ENCODE measurements at regions not wholly inside any gene's neighbourhood (a gene's known extent, or its start where the extent isn't known, plus 50 kb on each side); places are given as distances from the start of the nearest gene placed in this dataset.

- Histone ChIP-seq H3K4me1 (no peaks in the 10 kb centered on the region), H3K9me3 (no peaks in the 10 kb centered on the region), H3K27ac (no peak overlapping the region), H3K36me3 (ENCODE audit: low read depth, missing control alignments) (no peaks in the 10 kb centered on the region), H3K4me3 (no peak overlapping the region), H3K27me3 (no peaks in the 10 kb centered on the region)
- intact Hi-C loops (cut with DNase I; ENCODE audit: low total_unique reads), result no loop called here
- TF ChIP-seq CTCF (IDR thresholded peaks at IDR 0.05) (no peak), POLR2A (IDR thresholded peaks at IDR 0.05) (no peak)
- no peak for DNase-seq
- WGBS, 2 donors, result 87 to 93% methylated on average over 4 of the region's 4 CpGs
These were observed 452.9 kb downstream of the UTRN start for GRCh38 chr6:144737998-144738397.

GRCh38 chr6:144739873-144740272, 454.7 kb downstream of the UTRN start:
- Histone ChIP-seq H3K4me1 (no peaks in the 10 kb centered on the region), H3K27ac (no peak overlapping the region), H3K27me3 (no peaks in the 10 kb centered on the region), H3K4me3 (no peak overlapping the region), H3K36me3 (ENCODE audit: low read depth, missing control alignments) (no peaks in the 10 kb centered on the region), H3K9me3 (no peaks in the 10 kb centered on the region)
- TF ChIP-seq CTCF (IDR thresholded peaks at IDR 0.05) (no peak), POLR2A (IDR thresholded peaks at IDR 0.05) (no peak)
- WGBS, 2 donors, result 92 to 93% methylated on average over 1 of the region's 1 CpG
- no peak for DNase-seq
- intact Hi-C loops (cut with DNase I; ENCODE audit: low total_unique reads), result no loop called here

- no peaks in the 10 kb centered on the region for H3K27me3 ChIP-seq
- no peak for DNase-seq
- no peaks in the 10 kb centered on the region for H3K9me3 ChIP-seq
- intact Hi-C loops (cut with DNase I; ENCODE audit: low total_unique reads), result no loop called here
- no peaks in the 10 kb centered on the region for H3K4me1 ChIP-seq
- TF ChIP-seq CTCF (IDR thresholded peaks at IDR 0.05) (no peak), POLR2A (IDR thresholded peaks at IDR 0.05) (no peak)
- H3K27ac ChIP-seq, result no peak overlapping the region
- H3K4me3 ChIP-seq, result no peak overlapping the region
- no peaks in the 10 kb centered on the region for H3K36me3 ChIP-seq (ENCODE audit: low read depth, missing control alignments)
- 93% methylated on average over 3 of the region's 3 CpGs for WGBS, 2 donors
These were observed 456.5 kb downstream of the UTRN start for GRCh38 chr6:144741659-144742058.

- H3K4me1 ChIP-seq, result no peaks in the 10 kb centered on the region
- TF ChIP-seq CTCF (IDR thresholded peaks at IDR 0.05) (no peak), POLR2A (IDR thresholded peaks at IDR 0.05) (no peak)
- intact Hi-C loops (cut with DNase I; ENCODE audit: low total_unique reads), result no loop called here
These were observed 457.6 kb downstream of the UTRN start for GRCh38 chr6:144742779-144743178.

GRCh38 chr6:144744720-144745119, 459.6 kb downstream of the UTRN start:
- intact Hi-C loops (cut with DNase I; ENCODE audit: low total_unique reads), result no loop called here
- H3K4me3 ChIP-seq, result no peak overlapping the region
- H3K36me3 ChIP-seq (ENCODE audit: low read depth, missing control alignments), result no peaks in the 10 kb centered on the region
- no peak overlapping the region for H3K27ac ChIP-seq
- H3K9me3 ChIP-seq, result no peaks in the 10 kb centered on the region
- H3K4me1 ChIP-seq, result no peaks in the 10 kb centered on the region
- 81 to 84% methylated on average over 3 of the region's 3 CpGs for WGBS, 2 donors
- no peak for TF ChIP-seq CTCF (IDR thresholded peaks at IDR 0.05)
- TF ChIP-seq POLR2A (IDR thresholded peaks at IDR 0.05), result no peak
- H3K27me3 ChIP-seq, result no peaks in the 10 kb centered on the region
- DNase-seq, result no peak

More at GRCh38 chr6:144742779-144743178, 457.6 kb downstream of the UTRN start:
- no peaks in the 10 kb centered on the region for H3K36me3 ChIP-seq (ENCODE audit: low read depth, missing control alignments)
- no peak overlapping the region for H3K4me3 ChIP-seq
- no peaks in the 10 kb centered on the region for H3K27me3 ChIP-seq
- no peak for DNase-seq
- 90 to 95% methylated on average over 2 of the region's 2 CpGs for WGBS, 2 donors
- H3K9me3 ChIP-seq, result no peaks in the 10 kb centered on the region
- no peak overlapping the region for H3K27ac ChIP-seq
